ENCODE measurements at regions not wholly inside any gene's neighbourhood (a gene's known extent, or its start where the extent isn't known, plus 50 kb on each side); places are given as distances from the start of the nearest gene placed in this dataset.

GRCh38 chrX:137746289-137746688 is 180.4 kb downstream of the ZIC3 start:
- TF ChIP-seq, protein P1, sequence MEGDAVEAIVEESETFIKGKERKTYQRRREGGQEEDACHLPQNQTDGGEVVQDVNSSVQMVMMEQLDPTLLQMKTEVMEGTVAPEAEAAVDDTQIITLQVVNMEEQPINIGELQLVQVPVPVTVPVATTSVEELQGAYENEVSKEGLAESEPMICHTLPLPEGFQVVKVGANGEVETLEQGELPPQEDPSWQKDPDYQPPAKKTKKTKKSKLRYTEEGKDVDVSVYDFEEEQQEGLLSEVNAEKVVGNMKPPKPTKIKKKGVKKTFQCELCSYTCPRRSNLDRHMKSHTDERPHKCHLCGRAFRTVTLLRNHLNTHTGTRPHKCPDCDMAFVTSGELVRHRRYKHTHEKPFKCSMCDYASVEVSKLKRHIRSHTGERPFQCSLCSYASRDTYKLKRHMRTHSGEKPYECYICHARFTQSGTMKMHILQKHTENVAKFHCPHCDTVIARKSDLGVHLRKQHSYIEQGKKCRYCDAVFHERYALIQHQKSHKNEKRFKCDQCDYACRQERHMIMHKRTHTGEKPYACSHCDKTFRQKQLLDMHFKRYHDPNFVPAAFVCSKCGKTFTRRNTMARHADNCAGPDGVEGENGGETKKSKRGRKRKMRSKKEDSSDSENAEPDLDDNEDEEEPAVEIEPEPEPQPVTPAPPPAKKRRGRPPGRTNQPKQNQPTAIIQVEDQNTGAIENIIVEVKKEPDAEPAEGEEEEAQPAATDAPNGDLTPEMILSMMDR (IDR thresholded peaks at IDR 0.05): no peak
- TF ChIP-seq POLR2A (IDR thresholded peaks at IDR 0.05): no peak

Data from breast epithelium (tissue), 3 donors.